Spleen (tissue), 11 donors: ENCODE measurements at regions not wholly inside any gene's neighbourhood (a gene's known extent, or its start where the extent isn't known, plus 50 kb on each side); places are given as distances from the start of the nearest gene placed in this dataset.
"Not testable (repeated sequence)": the region's sequence is repeated elsewhere in the genome, so short reads cannot be mapped to it uniquely, and the experiment has no call there.

ENCODE experiments used
- DNase-seq: peaks from one replicate; pipeline ENCODE4 v3.0.0-alpha.2; 2020
- H3K27ac ChIP-seq, 8 donors: fragments of 200-600 bp; sonication (generic) in 7 of 8; 1 replicate in 4 of 8; 2 replicates in 4 of 8; pipeline versions ENCODE4 v1.5.0 to v1.8.0; 2016 to 2021; ENCODE audit warnings: inconsistent platforms in 4 of 8, mild to moderate bottlenecking in 4 of 8, moderate library complexity in 1 of 8
- H3K27me3 ChIP-seq, 7 donors: fragments of 200-600 bp; sonication (generic) in 6 of 7; replicated peaks in 1 of 7; 1 replicate in 4 of 7; 2 replicates in 3 of 7; pipeline versions ENCODE4 v1.5.0 to v1.8.0; 2016 to 2021; ENCODE audit warnings: inconsistent platforms in 3 of 7, mild to moderate bottlenecking in 1 of 7
- H3K36me3 ChIP-seq, 6 donors: fragments of 200-600 bp; sonication (generic) in 5 of 6; 1 replicate in 4 of 6; 2 replicates in 2 of 6; pipeline versions ENCODE4 v1.5.0 to v1.8.0; 2016 to 2021; ENCODE audit warnings: inconsistent platforms in 2 of 6
- H3K4me1 ChIP-seq, 6 donors: fragments of 200-600 bp; sonication (generic) in 5 of 6; 1 replicate in 3 of 6; 2 replicates in 3 of 6; pipeline versions ENCODE4 v1.5.0 to v1.8.0; 2016 to 2021; ENCODE audit warnings: inconsistent platforms in 3 of 6
- H3K4me3 ChIP-seq, 8 donors: fragments of 200-600 bp; sonication (generic) in 7 of 8; 1 replicate in 4 of 8; 2 replicates in 4 of 8; pipeline versions ENCODE4 v1.5.0 to v1.8.0; 2016 to 2021; ENCODE audit warnings: inconsistent platforms in 4 of 8, mild to moderate bottlenecking in 4 of 8, moderate library complexity in 2 of 8
- H3K9me3 ChIP-seq, 8 donors: fragments of 200-600 bp; sonication (generic) in 7 of 8; 1 replicate in 4 of 8; 2 replicates in 4 of 8; pipeline versions ENCODE4 v1.5.0 to v1.8.0; 2016 to 2021; ENCODE audit warnings: inconsistent platforms in 4 of 8
- CTCF ChIP-seq, 11 experiments: fragments of 200-600 bp in 7 of 11; fragments of 450-650 bp in 4 of 11; sonication (generic) in 4 of 11; IDR thresholded peaks in 8 of 11; conservative IDR thresholded peaks in 3 of 11; 1 replicate in 7 of 11; 2 replicates in 4 of 11; pipeline versions ENCODE4 v1.4.0 to v1.8.0; 2016 to 2021; ENCODE audit warnings: antibody characterized with exemption in 11 of 11, inconsistent platforms in 4 of 11, mild to moderate bottlenecking in 1 of 11
- POLR2A ChIP-seq, 3 donors: fragments of 450-650 bp; IDR thresholded peaks; one replicate each; pipeline ENCODE4 v1.5.1; 2017; ENCODE audit warnings: antibody characterized with exemption in 3 of 3, mild to moderate bottlenecking in 1 of 3
- POLR2AphosphoS5 ChIP-seq, 3 donors: sonication (generic); formaldehyde crosslinking; IDR thresholded peaks; one replicate each; pipeline ENCODE4 v1.5.1; 2017; ENCODE audit warnings: antibody characterized with exemption in 3 of 3
- WGBS, 5 donors: extraction: QIAGEN DNeasy Blood & Tissue Kit in 3 of 5; methylation state at CpG; one replicate each; pipeline versions ENCODE4 v1.1.5 to v1.1.7; 2013 to 2018; 5-methylcytosine and 5-hydroxymethylcytosine counted together
- intact Hi-C: fragments of 100-400 bp; cut with DNase I; formaldehyde crosslinking; loops from one replicate; pipeline ENCODE4 v1.15.0; 2023; ENCODE audit warnings: low total_unique reads
- donor health status: healthy with polysubstance abuse.
- donor health status: DM: no; HTN: no; CAD: no; lungs with moderate emphysema.
- donor health status: DM: no; HTN: no; CAD: no.
- donor health status: Bipolar disorder and iron deficiency.
- donor health status: healthy.
- donor health status: DM: no; HTN: no; CAD: no.
- donor health status: DM: yes; HTN: yes; CAD: no.

- TF ChIP-seq CTCF (IDR thresholded peaks at IDR 0.05 in 8 of 11, conservative IDR thresholded peaks at IDR 0.05 in 3 of 11) (no peak), POLR2AphosphoS5 (IDR thresholded peaks at IDR 0.05) (no peak), POLR2A (IDR thresholded peaks at IDR 0.05) (no peak)
- Histone ChIP-seq H3K27me3 (peaks cover 0 to 5% (median 0%) of the 10 kb centered on the region in 7 donors), H3K27ac (no peak overlapping the region), H3K9me3 (peaks cover 0 to 29% (median 21%) of the 10 kb centered on the region in 8 donors), H3K4me1 (no peaks in the 10 kb centered on the region), H3K36me3 (no peaks in the 10 kb centered on the region), H3K4me3 (no peak overlapping the region)
- DNase-seq = no peak
- WGBS, 5 donors = 53 to 90% (median 62%) methylated on average over 3 of the region's 3 CpGs
- intact Hi-C loops = no loop called here
Observed at GRCh38 chr14:34147461-34147860, 196.6 kb upstream of the EGLN3 start.

- H3K4me1 ChIP-seq, H3K27ac ChIP-seq, H3K4me3 ChIP-seq, intact Hi-C loops, H3K36me3 ChIP-seq, H3K27me3 ChIP-seq, DNase-seq: not testable (repeated sequence)
- peaks cover 0 to 33% (median 21%) of the 10 kb centered on the region in 8 donors for H3K9me3 ChIP-seq
- 58 to 88% (median 70%) methylated on average over 5 to 6 of the region's 6 CpGs for WGBS, 5 donors
Observed at GRCh38 chr14:34140127-34140526, 189.3 kb upstream of the EGLN3 start.

GRCh38 chr14:34139160-34140121 is 188.6 kb upstream of the EGLN3 start:
- H3K36me3 ChIP-seq, DNase-seq, H3K27me3 ChIP-seq, H3K4me3 ChIP-seq, H3K27ac ChIP-seq, H3K4me1 ChIP-seq, intact Hi-C loops: not testable (repeated sequence)
- peaks cover 0 to 28% (median 15%) of the 10 kb centered on the region in 8 donors for H3K9me3 ChIP-seq
- 55 to 85% (median 80%) methylated on average over 9 to 13 of the region's 13 CpGs for WGBS, 5 donors

- DNase-seq = no peak
- H3K4me3 ChIP-seq = no peak overlapping the region
- intact Hi-C loops = no loop called here
- peaks cover 0 to 4% (median 0%) of the 10 kb centered on the region in 7 donors for H3K27me3 ChIP-seq
- WGBS, 5 donors = 28 to 46% (median 38%) methylated on average over 4 of the region's 4 CpGs
- H3K4me1 ChIP-seq = no peaks in the 10 kb centered on the region
- TF ChIP-seq POLR2AphosphoS5 (IDR thresholded peaks at IDR 0.05) = no peak
- no peak for TF ChIP-seq CTCF (IDR thresholded peaks at IDR 0.05 in 8 of 11, conservative IDR thresholded peaks at IDR 0.05 in 3 of 11)
- no peak for TF ChIP-seq POLR2A (IDR thresholded peaks at IDR 0.05)
- no peak overlapping the region for H3K27ac ChIP-seq
- H3K36me3 ChIP-seq = no peaks in the 10 kb centered on the region
- H3K9me3 ChIP-seq = peaks cover 0 to 20% (median 7%) of the 10 kb centered on the region in 8 donors
Observed at GRCh38 chr14:34138175-34138574, 187.3 kb upstream of the EGLN3 start.

GRCh38 chr14:34137001-34137745 is 186.3 kb upstream of the EGLN3 start:
- 74 to 92% (median 79%) methylated on average over 3 of the region's 3 CpGs for WGBS, 5 donors
- Histone ChIP-seq H3K4me1 (no peaks in the 10 kb centered on the region), H3K27ac (no peak overlapping the region), H3K27me3 (peaks cover 0 to 4% (median 0%) of the 10 kb centered on the region in 7 donors), H3K9me3 (peaks cover 0 to 12% (median 3%) of the 10 kb centered on the region in 8 donors), H3K36me3 (no peaks in the 10 kb centered on the region), H3K4me3 (no peak overlapping the region)
- DNase-seq = no peak
- intact Hi-C loops = no loop called here
- TF ChIP-seq POLR2AphosphoS5 (IDR thresholded peaks at IDR 0.05) (no peak), CTCF (IDR thresholded peaks at IDR 0.05 in 8 of 11, conservative IDR thresholded peaks at IDR 0.05 in 3 of 11) (no peak), POLR2A (IDR thresholded peaks at IDR 0.05) (no peak)
